GM10847 (cell line): ENCODE measurements at regions not wholly inside any gene's neighbourhood (a gene's known extent, or its start where the extent isn't known, plus 50 kb on each side); places are given as distances from the start of the nearest gene placed in this dataset.

ENCODE experiments used
- POLR2A ChIP-seq: IDR thresholded peaks from 2 replicates; pipeline ENCODE4 v1.6.1; 2011; ENCODE audit not compliant: insufficient read length; ENCODE audit errors: extremely low read depth

DNA sequence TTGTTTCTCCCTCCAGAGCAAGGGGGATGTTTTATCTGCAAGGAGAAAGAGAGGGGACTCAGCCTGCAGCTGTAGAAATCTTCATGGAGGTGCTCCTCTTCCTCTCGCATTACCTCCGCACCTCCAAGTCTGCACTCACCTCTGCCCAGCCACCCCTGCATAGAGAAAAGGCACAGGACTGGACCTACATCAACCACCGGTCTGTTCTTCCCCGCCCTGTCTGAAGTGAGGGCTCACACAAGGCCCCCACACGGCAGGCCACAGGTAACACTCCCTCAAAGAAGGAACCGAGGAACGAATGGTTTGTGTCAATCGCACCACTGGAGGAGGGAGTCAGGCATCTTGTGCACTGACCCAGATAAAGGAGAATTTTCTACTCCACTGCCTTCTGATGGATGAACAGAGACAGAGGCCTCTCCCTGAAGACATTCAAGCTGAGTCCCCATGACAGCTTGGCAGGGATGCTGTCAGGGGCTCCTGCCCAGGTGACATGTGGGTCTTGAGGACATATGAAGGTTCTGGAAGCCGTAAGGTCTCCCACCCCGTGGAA lies 260.3 kb downstream of the XXYLT1 start:
- no peak for TF ChIP-seq POLR2A

DNA sequence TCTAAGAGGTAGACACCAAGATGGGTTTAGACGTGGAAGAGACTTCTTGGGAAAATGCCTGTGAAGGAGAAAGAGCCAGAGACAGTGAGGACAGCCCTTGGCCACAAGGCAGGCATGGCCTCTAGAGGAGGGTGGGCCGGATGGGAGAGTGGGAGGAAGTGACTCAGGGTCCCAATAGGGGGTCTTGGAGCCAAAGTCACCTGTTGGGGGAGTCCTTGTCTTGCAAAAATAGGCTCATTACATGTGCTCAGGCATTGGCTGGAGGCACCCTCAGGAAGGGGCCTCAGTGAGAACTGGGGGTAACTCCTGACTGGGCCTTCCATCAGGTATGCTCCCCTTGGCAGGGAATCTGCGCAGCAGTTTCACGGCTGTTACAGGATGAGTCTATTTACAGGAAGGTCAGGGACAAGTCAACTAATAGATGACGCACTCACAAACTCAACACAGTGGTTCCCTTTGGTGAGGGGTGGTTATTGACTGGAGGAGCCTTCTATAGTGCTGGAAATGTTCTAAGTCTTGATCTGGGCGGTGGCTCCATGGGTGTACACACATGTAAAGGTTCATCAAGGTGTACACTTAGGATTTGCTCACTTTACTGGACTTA lies 259.6 kb downstream of the XXYLT1 start:
- TF ChIP-seq POLR2A = no peak

DNA sequence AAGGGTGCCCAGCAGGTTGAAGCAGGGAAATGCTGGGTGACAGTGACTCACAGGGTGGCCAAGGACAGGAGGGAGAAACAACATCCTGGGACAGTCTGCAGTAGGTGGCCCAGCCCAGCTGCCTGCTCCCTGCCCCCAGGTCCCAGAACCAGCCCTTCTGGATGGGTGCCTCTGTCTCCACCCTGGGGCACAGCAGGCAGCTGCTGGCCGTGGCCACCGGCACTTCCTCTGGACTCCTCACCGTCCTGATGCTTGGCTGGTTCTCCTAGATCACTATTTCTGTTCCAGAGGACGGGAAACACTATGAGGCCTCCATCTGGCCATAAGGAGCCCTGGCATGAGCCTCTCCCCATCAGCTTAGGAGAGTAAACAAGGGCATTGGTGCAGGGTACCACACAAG lies 258.9 kb downstream of the XXYLT1 start:
- no peak for TF ChIP-seq POLR2A

DNA sequence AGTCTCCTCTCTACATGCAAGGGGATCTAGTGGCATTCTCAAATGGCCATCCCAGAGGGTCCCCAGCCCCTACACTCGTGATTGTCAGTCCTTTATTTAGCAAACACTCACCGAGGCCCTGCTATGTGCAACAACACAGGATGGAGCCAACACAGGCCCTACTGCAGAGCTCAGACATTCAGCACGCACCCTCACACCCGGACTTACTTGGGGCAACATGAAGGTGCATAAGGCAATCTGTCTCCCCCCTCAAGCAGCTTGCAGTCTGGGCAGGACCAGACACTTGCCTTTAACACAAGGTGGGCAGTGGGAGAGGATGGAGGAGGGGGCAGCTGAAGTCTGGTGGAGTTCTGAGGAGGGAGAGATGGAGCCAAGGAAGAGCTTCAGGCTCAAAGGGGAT lies 258.4 kb downstream of the XXYLT1 start:
- no peak for TF ChIP-seq POLR2A

DNA sequence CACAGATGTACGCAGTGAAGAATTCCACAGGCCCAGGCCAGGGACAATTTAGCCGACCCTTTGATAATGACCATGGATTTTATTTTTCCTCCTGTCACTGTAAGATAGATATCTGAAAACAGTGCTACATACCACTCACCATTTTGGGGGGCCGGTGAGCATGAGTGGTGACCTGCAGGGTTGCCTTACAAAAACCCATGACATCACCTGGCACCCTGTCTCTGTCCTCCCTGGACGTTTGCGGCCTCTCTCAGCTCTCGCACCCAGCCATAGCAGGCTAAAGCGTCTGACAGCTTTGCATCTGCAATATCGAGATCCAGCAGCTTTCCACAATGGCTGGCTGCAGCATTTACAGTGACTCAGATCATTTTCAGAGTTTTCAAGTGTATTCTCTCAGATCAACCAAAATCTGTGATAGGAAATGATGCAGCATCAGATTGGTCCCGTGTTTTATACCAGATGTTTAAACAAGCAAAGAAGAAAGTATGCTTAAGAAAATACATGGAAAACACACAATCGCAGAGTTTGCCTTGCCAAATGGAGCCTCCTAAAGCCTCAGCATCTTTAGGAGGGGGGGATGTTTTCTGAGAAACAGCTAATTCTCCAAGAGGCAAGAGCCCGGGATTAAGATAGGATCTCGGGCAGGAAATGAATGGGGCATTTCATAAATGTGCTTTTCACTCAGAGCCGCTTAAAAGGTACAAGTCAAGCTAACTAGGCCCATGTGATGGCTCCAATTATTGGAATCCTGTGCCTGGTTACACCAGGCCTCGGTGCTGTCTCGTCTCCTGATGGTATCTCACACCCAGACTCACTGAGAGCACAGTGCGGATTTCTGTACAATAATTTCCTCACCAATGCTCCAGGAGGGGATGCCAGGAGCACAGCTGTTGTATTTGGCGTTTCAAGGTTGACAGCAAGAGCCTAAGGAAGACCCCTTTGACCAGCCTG lies 257.3 kb downstream of the XXYLT1 start:
- no peak for TF ChIP-seq POLR2A

DNA sequence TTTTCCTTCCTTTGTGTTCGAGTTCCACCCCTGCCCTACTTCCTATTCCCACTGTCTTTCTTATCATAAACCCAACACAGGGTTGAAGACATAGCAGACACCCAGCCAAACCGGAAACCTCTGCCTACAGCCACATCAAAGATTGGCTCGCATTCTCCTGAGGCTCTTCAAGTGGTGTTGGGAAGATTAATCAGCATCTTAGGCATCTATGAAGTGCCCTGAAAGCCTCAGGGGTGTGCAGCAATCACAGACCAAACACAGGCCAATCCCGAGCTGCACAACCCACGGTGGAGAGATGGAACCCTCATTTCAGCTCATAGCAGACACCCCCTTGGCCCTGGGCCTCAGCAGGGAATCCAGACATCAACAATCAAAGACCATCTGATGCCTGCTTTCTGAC lies 255.9 kb downstream of the XXYLT1 start:
- no peak for TF ChIP-seq POLR2A

DNA sequence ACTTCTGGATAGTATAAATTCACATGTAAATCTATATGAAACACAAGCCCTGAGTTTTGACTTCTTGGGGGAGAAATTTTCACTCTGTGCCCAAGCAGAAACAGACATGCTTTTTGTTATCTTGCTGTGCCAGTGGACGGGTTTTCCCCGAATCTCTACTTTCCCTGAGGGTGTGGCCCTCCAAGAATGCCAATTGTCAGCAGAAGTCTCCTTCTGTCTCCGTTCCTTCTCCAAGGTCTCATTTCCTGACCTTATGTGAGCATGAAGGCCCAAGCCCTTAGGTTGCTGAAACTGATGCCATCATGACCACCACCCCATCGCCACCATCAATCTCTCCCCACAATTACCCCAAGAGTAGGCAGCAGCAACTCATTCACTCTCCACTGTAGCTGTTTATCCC lies 253.8 kb downstream of the XXYLT1 start:
- no peak for TF ChIP-seq POLR2A
